HepG2 (cell line): ENCODE measurements at regions not wholly inside any gene's neighbourhood (a gene's known extent, or its start where the extent isn't known, plus 50 kb on each side); places are given as distances from the start of the nearest gene placed in this dataset.
A peak's percentile ranks its signal among the peaks of the same experiment; 100 is the strongest.

ENCODE experiments used
- ATAC-seq: fragments of 200-7000 bp; cut with Tn5 transposase; 3 replicates; pipeline ENCODE4 v1.9.1; 2020; ENCODE audit warnings: mild to moderate bottlenecking, moderate library complexity
- BruUV-seq: library from RNA; stranded (reverse); fragments of 400-500 nt; replicated peaks from 2 replicates; lab custom pipeline; 2021; lab: Mats Ljungman, UMichigan
- CTCF ChIA-PET: fragments of 300-600 bp; formaldehyde crosslinking; extraction: SDS; loops from one replicate; lab custom pipeline; 2021; ENCODE audit warnings: low total read pairs, inconsistent platforms, low intra/inter-chr PET ratio; lab: Yijun Ruan, JAX
- POLR2A ChIA-PET: fragments of 350-600 bp; sonication (Branson Sonifier 250); formaldehyde crosslinking; loops from one replicate; lab custom pipeline; 2020; ENCODE audit warnings: antibody characterized with exemption, inconsistent platforms; lab: Yijun Ruan, JAX
- DNase-seq: peaks from one replicate; pipeline ENCODE4 v3.0.0-alpha.2; 2015; ENCODE audit warnings: low spot score
- FAIRE-seq: peaks from 3 replicates; lab custom pipeline; 2011; peaks lifted over from hg19 to GRCh38; lab: Jason Lieb, UNC
- H2AFZ ChIP-seq: one replicate; pipeline ENCODE4 v1.6.1; 2011; ENCODE audit warnings: low read length, inconsistent platforms
- H3K27ac ChIP-seq: fragments of 300-600 bp; 3 replicates; pipeline ENCODE4 v1.8.0; 2011; ENCODE audit warnings: mixed run types, mild to moderate bottlenecking, mixed read lengths, low read length, inconsistent platforms; ENCODE audit not compliant: insufficient read depth; ENCODE audit errors: extremely low read length
- H3K27me3 ChIP-seq, 2 experiments: fragments of 200-600 bp in 1 of 2; 2 replicates in 1 of 2; 3 replicates in 1 of 2; pipeline versions ENCODE4 v1.6.0 to v1.8.0; 2011; ENCODE audit warnings: low read length in 2 of 2, mild to moderate bottlenecking in 2 of 2, moderate library complexity in 2 of 2, inconsistent platforms in 1 of 2; ENCODE audit not compliant: insufficient read depth in 2 of 2, control insufficient read depth in 1 of 2
- H3K36me3 ChIP-seq, 2 experiments: fragments of 200-600 bp in 1 of 2; replicated peaks in 1 of 2; 2 replicates in 1 of 2; 3 replicates in 1 of 2; pipeline versions ENCODE4 v1.5.1 to v1.8.0; 2011; ENCODE audit warnings: low read length in 2 of 2, inconsistent platforms in 1 of 2; ENCODE audit not compliant: insufficient read depth in 2 of 2, control insufficient read depth in 1 of 2
- H3K4me1 ChIP-seq: 2 replicates; pipeline ENCODE4 v1.5.1; 2012; ENCODE audit warnings: low read length, inconsistent platforms; ENCODE audit not compliant: insufficient read depth
- H3K4me2 ChIP-seq: 2 replicates; pipeline ENCODE4 v1.6.0; 2011; ENCODE audit warnings: low read depth, low read length, inconsistent platforms
- H3K4me3 ChIP-seq, 3 experiments: fragments of 200-600 bp in 1 of 3; sonication (generic), shearing (Covaris generic) in 1 of 3; replicated peaks in 1 of 3; 2 replicates each; pipeline ENCODE4 v1.5.1; 2011 to 2016; ENCODE audit warnings: low read length in 3 of 3, inconsistent platforms in 2 of 3, low read depth in 2 of 3, mild to moderate bottlenecking in 2 of 3, control low read depth in 1 of 3, mixed read lengths in 1 of 3; ENCODE audit not compliant: insufficient read depth in 1 of 3
- H3K79me2 ChIP-seq: one replicate; pipeline ENCODE4 v1.6.1; 2011; ENCODE audit warnings: low read length, inconsistent platforms; ENCODE audit not compliant: insufficient read depth
- H3K9ac ChIP-seq: 2 replicates; pipeline ENCODE4 v1.6.0; 2011; ENCODE audit warnings: mild to moderate bottlenecking, low read depth, low read length, inconsistent platforms; ENCODE audit not compliant: insufficient read depth
- H3K9me3 ChIP-seq: 2 replicates; pipeline ENCODE4 v1.5.1; 2012; ENCODE audit warnings: mild to moderate bottlenecking, low read length
- H4K20me1 ChIP-seq: 2 replicates; pipeline ENCODE4 v1.6.0; 2011; ENCODE audit warnings: inconsistent platforms, mild to moderate bottlenecking, low read length, moderate library complexity; ENCODE audit not compliant: insufficient read depth
- ATF1 ChIP-seq: IDR thresholded peaks from 2 replicates; pipeline ENCODE4 v1.6.1; 2016; ENCODE audit warnings: mild to moderate bottlenecking, control low read depth
- ATM ChIP-seq: fragments of 450-650 bp; IDR thresholded peaks from 2 replicates; pipeline ENCODE4 v1.7.1; 2017; ENCODE audit warnings: mild to moderate bottlenecking, borderline replicate concordance
- BCL6 ChIP-seq: IDR thresholded peaks from 2 replicates; pipeline ENCODE4 v1.6.1; 2016; ENCODE audit warnings: missing genetic modification reagents, missing compliant biosample characterization
- EEA1 ChIP-seq: sonication (generic); formaldehyde crosslinking; IDR thresholded peaks from 2 replicates; pipeline ENCODE4 v1.5.1; 2020; ENCODE audit warnings: mild to moderate bottlenecking, missing genetic modification reagents, borderline replicate concordance
- ESRRA ChIP-seq: sonication (generic); formaldehyde crosslinking; IDR thresholded peaks from 2 replicates; pipeline ENCODE4 v1.5.1; 2020; ENCODE audit warnings: mild to moderate bottlenecking, low read depth, missing genetic modification reagents
- FOXA3 ChIP-seq: IDR thresholded peaks from 2 replicates; pipeline ENCODE4 v1.6.1; 2016; ENCODE audit warnings: missing genetic modification reagents, missing compliant biosample characterization
- HMG20A ChIP-seq: IDR thresholded peaks from 2 replicates; pipeline ENCODE4 v1.6.1; 2016; ENCODE audit warnings: borderline replicate concordance
- HNF4G ChIP-seq, 2 experiments: sonication (generic) in 1 of 2; formaldehyde crosslinking in 1 of 2; IDR thresholded peaks; 2 replicates each; pipeline versions ENCODE4 v1.4.0 to v1.6.1; 2011 to 2020; ENCODE audit warnings: borderline replicate concordance in 2 of 2, low read depth in 2 of 2, mild to moderate bottlenecking in 2 of 2, low read length in 1 of 2, missing genetic modification reagents in 1 of 2, moderate library complexity in 1 of 2
- HOXA3 ChIP-seq: sonication (generic); formaldehyde crosslinking; IDR thresholded peaks from 2 replicates; pipeline ENCODE4 v1.5.0; 2020; ENCODE audit warnings: missing genetic modification reagents
- ISL2 ChIP-seq: sonication (generic); formaldehyde crosslinking; IDR thresholded peaks from 2 replicates; pipeline ENCODE4 v1.5.0; 2020; ENCODE audit warnings: missing genetic modification reagents
- MEIS2 ChIP-seq: sonication (generic); formaldehyde crosslinking; IDR thresholded peaks from 2 replicates; pipeline ENCODE4 v1.9.0; 2021; ENCODE audit warnings: mild to moderate bottlenecking, missing genetic modification reagents
- MTA1 ChIP-seq: sonication (generic); formaldehyde crosslinking; IDR thresholded peaks from 2 replicates; pipeline ENCODE4 v1.4.0; 2020; ENCODE audit warnings: missing genetic modification reagents, mild to moderate bottlenecking, borderline replicate concordance
- PLRG1 ChIP-seq: fragments of 450-650 bp; conservative IDR thresholded peaks from 2 replicates; pipeline ENCODE4 v1.6.1; 2016
- PPARG ChIP-seq: conservative IDR thresholded peaks from 2 replicates; pipeline ENCODE4 v1.6.1; 2016; ENCODE audit warnings: missing biosample characterization, missing genetic modification reagents
- RARA ChIP-seq: IDR thresholded peaks from 2 replicates; pipeline ENCODE4 v1.6.1; 2016; ENCODE audit warnings: missing genetic modification reagents, missing compliant biosample characterization
- RFXAP ChIP-seq: sonication (generic); formaldehyde crosslinking; IDR thresholded peaks from 2 replicates; pipeline ENCODE4 v1.4.0; 2020; ENCODE audit warnings: missing genetic modification reagents, borderline replicate concordance
- SP140L ChIP-seq: sonication (generic); formaldehyde crosslinking; IDR thresholded peaks from 2 replicates; pipeline ENCODE4 v1.4.0; 2020; ENCODE audit warnings: missing genetic modification reagents, borderline replicate concordance
- SP2 ChIP-seq: sonication (generic); formaldehyde crosslinking; IDR thresholded peaks from 2 replicates; pipeline ENCODE4 v1.5.1; 2020; ENCODE audit warnings: mild to moderate bottlenecking, missing genetic modification reagents
- ZC3H4 ChIP-seq: sonication (generic); formaldehyde crosslinking; IDR thresholded peaks from 2 replicates; pipeline ENCODE4 v1.4.0; 2020; ENCODE audit warnings: missing genetic modification reagents, borderline replicate concordance
- ZEB1 ChIP-seq: IDR thresholded peaks from 2 replicates; pipeline ENCODE4 v1.6.1; 2012; ENCODE audit warnings: mild to moderate bottlenecking, low read depth, inconsistent platforms; ENCODE audit not compliant: insufficient replicate concordance
- ZMYM4 ChIP-seq: sonication (generic); formaldehyde crosslinking; IDR thresholded peaks from 2 replicates; pipeline ENCODE4 v1.8.1; 2023; ENCODE audit warnings: mild to moderate bottlenecking, missing genetic modification reagents
- ZNF124 ChIP-seq: sonication (generic); formaldehyde crosslinking; IDR thresholded peaks from 2 replicates; pipeline ENCODE4 v1.4.0; 2020; ENCODE audit warnings: missing genetic modification reagents
- ZNF34 ChIP-seq: sonication (generic); formaldehyde crosslinking; IDR thresholded peaks from 2 replicates; pipeline ENCODE4 v1.4.0; 2020; ENCODE audit warnings: mild to moderate bottlenecking, missing genetic modification reagents, borderline replicate concordance
- ZNF850 ChIP-seq: sonication (generic); formaldehyde crosslinking; conservative IDR thresholded peaks from 2 replicates; pipeline ENCODE4 v1.9.0; 2021; ENCODE audit warnings: mild to moderate bottlenecking, missing genetic modification reagents
- whole genome bisulfite sequencing: methylation state at CpG from one replicate; pipeline ENCODE4 v1.1.6; 2017; ENCODE audit warnings: low lambda C conversion rate; 5-methylcytosine and 5-hydroxymethylcytosine counted together
- in situ Hi-C: cut with HindIII; loops from 2 replicates; pipeline ENCODE4 v1.10.0; 2017; ENCODE audit warnings: low pct_unique_long_range_greater_than_20kb; ENCODE audit not compliant: extremely low pct_ligation_motif_present
- intact Hi-C: fragments of 100-400 bp; cut with micrococcal nuclease; formaldehyde crosslinking; loops from one replicate; pipeline ENCODE4 v1.10.0; 2022; ENCODE audit not compliant: unreplicated experiment
- TF ChIP-seq, protein P1 (sequence below): sonication (generic); formaldehyde crosslinking; conservative IDR thresholded peaks from 2 replicates; pipeline ENCODE4 v1.4.0; 2020; ENCODE audit warnings: mild to moderate bottlenecking, missing genetic modification reagents, moderate library complexity

DNA sequence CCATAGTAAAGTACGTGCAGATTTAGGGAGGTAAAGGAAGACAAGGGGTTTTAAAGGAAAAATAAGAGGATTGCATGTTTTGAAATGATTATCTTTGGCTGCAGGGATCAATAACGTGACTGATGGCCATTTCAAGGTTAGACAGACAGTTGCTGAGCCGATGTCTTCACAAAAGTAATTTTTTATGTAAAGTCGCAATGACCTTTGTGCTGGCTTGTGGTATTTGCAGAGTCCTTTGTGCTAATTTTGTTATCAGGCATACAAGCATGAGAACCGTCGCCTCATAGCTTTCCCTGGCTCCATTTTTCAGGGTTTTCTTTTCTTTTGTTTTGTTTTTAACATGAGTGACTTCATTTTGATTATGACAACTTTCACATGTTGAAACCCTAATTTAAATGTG lies 605.7 kb upstream of the GJE1 start:
- DNase-seq (peak; percentile 78), ATAC-seq (peak; percentile 96), FAIRE-seq (peak; percentile 96)
- Histone ChIP-seq H3K4me1 (peaks cover 15% of the 10 kb centered on the region), H3K4me3 (peak overlapping the region in 2 of 3 experiments; percentile 3 to 13; a peak in 1 of 6 replicates), H3K9me3 (no peaks in the 10 kb centered on the region), H3K27ac (peak overlapping the region; percentile 57), H4K20me1 (no peaks in the 10 kb centered on the region), H3K36me3 (no peaks in the 10 kb centered on the region), H3K27me3 (no peaks in the 10 kb centered on the region), H3K4me2 (peak overlapping the region; percentile 63), H3K9ac (no peak overlapping the region), H3K79me2 (no peaks in the 10 kb centered on the region), H2AFZ (peak overlapping the region; percentile 64)
- CTCF ChIA-PET, result no interaction called here
- intact Hi-C loops (no loop called here), in situ Hi-C loops (no loop called here)
- POLR2A ChIA-PET, result no interaction called here
- no TSS peak for BruUV-seq
- under 1% methylated on average over 6 of the region's 6 CpGs for WGBS
- TF ChIP-seq PLRG1 (no peak), HOXA3 (CRISPR knock-in tag) (peak; percentile 57; the same call in 1 of the 2 replicates), BCL6 (CRISPR knock-in tag) (0 out of 2 replicates have a peak, but pooled peaks have one; percentile 30), ZC3H4 (CRISPR knock-in tag) (no peak), EEA1 (no peak), MTA1 (CRISPR knock-in tag) (no peak), ATF1 (0 out of 2 replicates have a peak, but pooled peaks have one; percentile 50), ZMYM4 (peak; percentile 85), PPARG (peak; percentile 94), HNF4G (IDR thresholded peaks at IDR 0.05; ENCODE audit: borderline replicate concordance, low read depth, low read length) (peak; percentile 84; the same call in 1 of the 2 replicates), HNF4G (CRISPR knock-in tag; IDR thresholded peaks at IDR 0.05; ENCODE audit: borderline replicate concordance, low read depth) (peak; percentile 74; the same call in 1 of the 2 replicates), ZNF850 (CRISPR knock-in tag) (no peak), ESRRA (CRISPR knock-in tag) (peak; percentile 60; the same call in 1 of the 2 replicates), ZNF124 (CRISPR knock-in tag) (peak; percentile 61; the same call in 1 of the 2 replicates), HMG20A (CRISPR knock-in tag) (0 out of 2 replicates have a peak, but pooled peaks have one; percentile 55), FOXA3 (peak; percentile 62), MEIS2 (CRISPR knock-in tag) (peak; percentile 81), ZNF34 (CRISPR knock-in tag) (no peak), RFXAP (CRISPR knock-in tag) (0 out of 2 replicates have a peak, but pooled peaks have one; percentile 40), ISL2 (CRISPR knock-in tag) (peak; percentile 75), SP2 (CRISPR knock-in tag) (no peak), SP140L (CRISPR knock-in tag) (0 out of 2 replicates have a peak, but pooled peaks have one; percentile 30), ATM (no peak), ZEB1 (no peak), RARA (peak; percentile 60)
- TF ChIP-seq, protein P1, sequence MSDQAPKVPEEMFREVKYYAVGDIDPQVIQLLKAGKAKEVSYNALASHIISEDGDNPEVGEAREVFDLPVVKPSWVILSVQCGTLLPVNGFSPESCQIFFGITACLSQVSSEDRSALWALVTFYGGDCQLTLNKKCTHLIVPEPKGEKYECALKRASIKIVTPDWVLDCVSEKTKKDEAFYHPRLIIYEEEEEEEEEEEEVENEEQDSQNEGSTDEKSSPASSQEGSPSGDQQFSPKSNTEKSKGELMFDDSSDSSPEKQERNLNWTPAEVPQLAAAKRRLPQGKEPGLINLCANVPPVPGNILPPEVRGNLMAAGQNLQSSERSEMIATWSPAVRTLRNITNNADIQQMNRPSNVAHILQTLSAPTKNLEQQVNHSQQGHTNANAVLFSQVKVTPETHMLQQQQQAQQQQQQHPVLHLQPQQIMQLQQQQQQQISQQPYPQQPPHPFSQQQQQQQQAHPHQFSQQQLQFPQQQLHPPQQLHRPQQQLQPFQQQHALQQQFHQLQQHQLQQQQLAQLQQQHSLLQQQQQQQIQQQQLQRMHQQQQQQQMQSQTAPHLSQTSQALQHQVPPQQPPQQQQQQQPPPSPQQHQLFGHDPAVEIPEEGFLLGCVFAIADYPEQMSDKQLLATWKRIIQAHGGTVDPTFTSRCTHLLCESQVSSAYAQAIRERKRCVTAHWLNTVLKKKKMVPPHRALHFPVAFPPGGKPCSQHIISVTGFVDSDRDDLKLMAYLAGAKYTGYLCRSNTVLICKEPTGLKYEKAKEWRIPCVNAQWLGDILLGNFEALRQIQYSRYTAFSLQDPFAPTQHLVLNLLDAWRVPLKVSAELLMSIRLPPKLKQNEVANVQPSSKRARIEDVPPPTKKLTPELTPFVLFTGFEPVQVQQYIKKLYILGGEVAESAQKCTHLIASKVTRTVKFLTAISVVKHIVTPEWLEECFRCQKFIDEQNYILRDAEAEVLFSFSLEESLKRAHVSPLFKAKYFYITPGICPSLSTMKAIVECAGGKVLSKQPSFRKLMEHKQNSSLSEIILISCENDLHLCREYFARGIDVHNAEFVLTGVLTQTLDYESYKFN (CRISPR knock-in tag), result peak; percentile 93
